ENCODE measurements at regions not wholly inside any gene's neighbourhood (a gene's known extent, or its start where the extent isn't known, plus 50 kb on each side); places are given as distances from the start of the nearest gene placed in this dataset.

DNA sequence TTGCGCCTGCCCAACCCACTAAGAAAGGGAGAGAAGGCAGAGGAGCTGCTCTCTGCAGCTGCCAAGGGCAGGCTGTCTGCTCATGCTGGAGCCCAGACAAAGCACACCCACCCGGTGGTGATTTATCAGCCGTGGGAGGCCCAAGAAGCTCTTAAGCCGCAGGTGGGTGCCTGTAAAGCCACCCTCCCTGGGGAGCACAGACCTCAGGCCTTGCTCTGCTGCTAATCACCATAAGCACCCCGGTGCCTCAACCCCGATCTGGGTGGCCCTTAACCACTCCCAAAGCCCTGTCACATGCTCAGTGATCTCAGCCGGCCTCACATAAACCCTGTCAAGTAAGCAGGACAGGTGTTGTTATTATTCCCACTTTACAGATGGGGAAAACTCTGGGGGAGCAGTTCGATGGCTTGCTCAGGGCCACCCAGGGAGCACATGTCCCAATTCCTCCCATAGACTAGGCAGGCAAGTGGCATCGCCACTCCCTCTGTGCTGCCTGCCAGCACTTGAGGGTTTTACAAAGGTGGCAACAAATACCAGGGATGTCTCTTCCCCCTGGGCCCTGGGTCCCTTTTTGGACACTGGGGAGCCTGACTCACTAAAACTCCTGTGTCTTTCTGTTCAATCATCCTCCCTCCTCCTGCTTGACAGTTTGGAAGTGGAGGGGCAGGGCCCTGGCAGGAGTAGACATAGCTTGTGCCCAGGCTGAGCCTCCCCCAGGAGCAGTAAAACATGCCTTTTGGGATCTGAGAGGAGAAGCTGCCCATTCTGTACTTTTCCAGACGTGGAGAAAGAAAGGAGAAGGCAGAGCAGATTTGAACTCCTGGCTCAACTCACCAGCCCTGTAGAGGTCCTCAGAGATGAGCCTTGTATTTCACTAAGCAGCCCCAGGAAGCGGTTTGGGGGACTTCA lies 299.3 kb downstream of the SOX9 start:
- TF ChIP-seq, protein P1, sequence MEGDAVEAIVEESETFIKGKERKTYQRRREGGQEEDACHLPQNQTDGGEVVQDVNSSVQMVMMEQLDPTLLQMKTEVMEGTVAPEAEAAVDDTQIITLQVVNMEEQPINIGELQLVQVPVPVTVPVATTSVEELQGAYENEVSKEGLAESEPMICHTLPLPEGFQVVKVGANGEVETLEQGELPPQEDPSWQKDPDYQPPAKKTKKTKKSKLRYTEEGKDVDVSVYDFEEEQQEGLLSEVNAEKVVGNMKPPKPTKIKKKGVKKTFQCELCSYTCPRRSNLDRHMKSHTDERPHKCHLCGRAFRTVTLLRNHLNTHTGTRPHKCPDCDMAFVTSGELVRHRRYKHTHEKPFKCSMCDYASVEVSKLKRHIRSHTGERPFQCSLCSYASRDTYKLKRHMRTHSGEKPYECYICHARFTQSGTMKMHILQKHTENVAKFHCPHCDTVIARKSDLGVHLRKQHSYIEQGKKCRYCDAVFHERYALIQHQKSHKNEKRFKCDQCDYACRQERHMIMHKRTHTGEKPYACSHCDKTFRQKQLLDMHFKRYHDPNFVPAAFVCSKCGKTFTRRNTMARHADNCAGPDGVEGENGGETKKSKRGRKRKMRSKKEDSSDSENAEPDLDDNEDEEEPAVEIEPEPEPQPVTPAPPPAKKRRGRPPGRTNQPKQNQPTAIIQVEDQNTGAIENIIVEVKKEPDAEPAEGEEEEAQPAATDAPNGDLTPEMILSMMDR (IDR thresholded peaks at IDR 0.05; ENCODE audit: poor library complexity), result no peak
- TF ChIP-seq EZH2 (IDR thresholded peaks at IDR 0.05; ENCODE audit: borderline replicate concordance), result no peak
